ENCODE measurements at regions not wholly inside any gene's neighbourhood (a gene's known extent, or its start where the extent isn't known, plus 50 kb on each side); places are given as distances from the start of the nearest gene placed in this dataset.

DNA sequence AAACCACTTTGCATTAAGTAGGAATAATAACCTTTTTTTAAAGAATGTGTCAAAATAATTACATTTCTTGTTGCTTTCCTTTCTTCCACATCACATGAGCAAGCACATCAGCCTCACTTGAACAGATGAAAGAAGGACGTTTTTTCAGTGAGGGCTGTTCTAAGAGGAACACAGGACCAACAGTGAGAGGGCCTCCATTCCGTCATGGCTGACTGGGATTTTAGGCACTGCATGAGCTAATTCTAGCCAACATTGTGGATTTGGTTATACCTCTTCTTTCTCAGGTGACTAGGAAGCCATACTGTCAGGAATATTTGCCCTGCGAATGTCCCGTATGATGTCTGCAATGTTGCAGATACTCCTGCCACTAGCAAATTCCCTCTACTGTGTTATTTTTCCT lies 87.6 kb downstream of the LINC00237 start:
- Histone ChIP-seq H3K9ac (ENCODE audit: low read length) (no peak overlapping the region), H3K4me2 (ENCODE audit: low read length) (no peak overlapping the region), H3K79me2 (replicated peaks; ENCODE audit: insufficient read depth, low read length) (no peaks in the 10 kb centered on the region), H3K9me2 (ENCODE audit: insufficient read depth, low read length) (no peaks in the 10 kb centered on the region), H3K9me3 (ENCODE audit: low read length) (no peaks in the 10 kb centered on the region), H3K4me3 (ENCODE audit: low read length) (no peak overlapping the region), H3F3A (ENCODE audit: insufficient read depth, low read length, poor library complexity, severe bottlenecking) (no peaks in the 10 kb centered on the region), H3K27ac (ENCODE audit: low read length) (no peak overlapping the region), H2AFZ (ENCODE audit: low read depth, low read length) (no peak overlapping the region), H3K27me3 (ENCODE audit: insufficient read depth, low read depth, low read length) (no peaks in the 10 kb centered on the region), H4K20me1 (ENCODE audit: insufficient read depth) (no peaks in the 10 kb centered on the region), H3K36me3 (ENCODE audit: insufficient read depth, low read length) (no peaks in the 10 kb centered on the region)
- TF ChIP-seq, protein P1, sequence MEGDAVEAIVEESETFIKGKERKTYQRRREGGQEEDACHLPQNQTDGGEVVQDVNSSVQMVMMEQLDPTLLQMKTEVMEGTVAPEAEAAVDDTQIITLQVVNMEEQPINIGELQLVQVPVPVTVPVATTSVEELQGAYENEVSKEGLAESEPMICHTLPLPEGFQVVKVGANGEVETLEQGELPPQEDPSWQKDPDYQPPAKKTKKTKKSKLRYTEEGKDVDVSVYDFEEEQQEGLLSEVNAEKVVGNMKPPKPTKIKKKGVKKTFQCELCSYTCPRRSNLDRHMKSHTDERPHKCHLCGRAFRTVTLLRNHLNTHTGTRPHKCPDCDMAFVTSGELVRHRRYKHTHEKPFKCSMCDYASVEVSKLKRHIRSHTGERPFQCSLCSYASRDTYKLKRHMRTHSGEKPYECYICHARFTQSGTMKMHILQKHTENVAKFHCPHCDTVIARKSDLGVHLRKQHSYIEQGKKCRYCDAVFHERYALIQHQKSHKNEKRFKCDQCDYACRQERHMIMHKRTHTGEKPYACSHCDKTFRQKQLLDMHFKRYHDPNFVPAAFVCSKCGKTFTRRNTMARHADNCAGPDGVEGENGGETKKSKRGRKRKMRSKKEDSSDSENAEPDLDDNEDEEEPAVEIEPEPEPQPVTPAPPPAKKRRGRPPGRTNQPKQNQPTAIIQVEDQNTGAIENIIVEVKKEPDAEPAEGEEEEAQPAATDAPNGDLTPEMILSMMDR (IDR thresholded peaks at IDR 0.05; ENCODE audit: poor library complexity, severe bottlenecking): no peak
- TF ChIP-seq POLR2AphosphoS5 (IDR thresholded peaks at IDR 0.05): no peak
- TF ChIP-seq RAD21 (conservative IDR thresholded peaks at IDR 0.05): no peak
- no peak for TF ChIP-seq MXI1 (conservative IDR thresholded peaks at IDR 0.05; ENCODE audit: poor library complexity, severe bottlenecking)
- TF ChIP-seq EP300 (conservative IDR thresholded peaks at IDR 0.05; ENCODE audit: poor library complexity, severe bottlenecking): no peak
- no peak for TF ChIP-seq SMC3 (conservative IDR thresholded peaks at IDR 0.05; ENCODE audit: poor library complexity)
- TF ChIP-seq, protein P2, sequence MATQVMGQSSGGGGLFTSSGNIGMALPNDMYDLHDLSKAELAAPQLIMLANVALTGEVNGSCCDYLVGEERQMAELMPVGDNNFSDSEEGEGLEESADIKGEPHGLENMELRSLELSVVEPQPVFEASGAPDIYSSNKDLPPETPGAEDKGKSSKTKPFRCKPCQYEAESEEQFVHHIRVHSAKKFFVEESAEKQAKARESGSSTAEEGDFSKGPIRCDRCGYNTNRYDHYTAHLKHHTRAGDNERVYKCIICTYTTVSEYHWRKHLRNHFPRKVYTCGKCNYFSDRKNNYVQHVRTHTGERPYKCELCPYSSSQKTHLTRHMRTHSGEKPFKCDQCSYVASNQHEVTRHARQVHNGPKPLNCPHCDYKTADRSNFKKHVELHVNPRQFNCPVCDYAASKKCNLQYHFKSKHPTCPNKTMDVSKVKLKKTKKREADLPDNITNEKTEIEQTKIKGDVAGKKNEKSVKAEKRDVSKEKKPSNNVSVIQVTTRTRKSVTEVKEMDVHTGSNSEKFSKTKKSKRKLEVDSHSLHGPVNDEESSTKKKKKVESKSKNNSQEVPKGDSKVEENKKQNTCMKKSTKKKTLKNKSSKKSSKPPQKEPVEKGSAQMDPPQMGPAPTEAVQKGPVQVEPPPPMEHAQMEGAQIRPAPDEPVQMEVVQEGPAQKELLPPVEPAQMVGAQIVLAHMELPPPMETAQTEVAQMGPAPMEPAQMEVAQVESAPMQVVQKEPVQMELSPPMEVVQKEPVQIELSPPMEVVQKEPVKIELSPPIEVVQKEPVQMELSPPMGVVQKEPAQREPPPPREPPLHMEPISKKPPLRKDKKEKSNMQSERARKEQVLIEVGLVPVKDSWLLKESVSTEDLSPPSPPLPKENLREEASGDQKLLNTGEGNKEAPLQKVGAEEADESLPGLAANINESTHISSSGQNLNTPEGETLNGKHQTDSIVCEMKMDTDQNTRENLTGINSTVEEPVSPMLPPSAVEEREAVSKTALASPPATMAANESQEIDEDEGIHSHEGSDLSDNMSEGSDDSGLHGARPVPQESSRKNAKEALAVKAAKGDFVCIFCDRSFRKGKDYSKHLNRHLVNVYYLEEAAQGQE (IDR thresholded peaks at IDR 0.05; ENCODE audit: borderline replicate concordance): no peak
- no peak for TF ChIP-seq EZH2 (IDR thresholded peaks at IDR 0.05; ENCODE audit: borderline replicate concordance, insufficient read depth, low read length, poor library complexity, severe bottlenecking)
- no peak for TF ChIP-seq TAF1 (IDR thresholded peaks at IDR 0.05; ENCODE audit: low read depth)

DNA sequence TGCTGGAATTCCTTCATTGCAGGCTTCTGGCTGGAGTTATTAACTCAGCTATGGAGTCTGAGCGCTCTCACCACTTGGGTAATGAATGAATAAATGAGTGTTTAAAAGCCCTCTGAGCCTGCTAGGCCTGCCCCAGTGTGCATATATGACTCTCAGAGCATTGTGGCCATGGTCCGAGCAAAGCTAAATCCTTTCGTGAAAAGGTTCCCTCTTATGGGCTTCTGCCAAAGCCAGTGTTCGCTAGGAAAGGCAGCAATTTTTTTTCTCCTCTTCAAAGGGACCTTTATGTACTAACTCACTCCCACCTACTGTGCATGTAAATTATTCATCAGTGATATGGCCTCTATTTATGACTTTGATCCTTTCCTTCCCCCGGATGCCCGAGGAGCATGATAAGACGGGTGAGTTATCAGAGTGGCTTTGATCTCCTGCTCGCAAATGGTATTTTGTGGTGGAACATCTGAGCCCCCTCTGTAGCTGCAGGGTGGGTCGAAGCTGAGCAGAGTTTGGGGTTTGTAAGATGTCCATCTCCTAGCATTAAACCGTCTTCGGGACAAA lies 88.6 kb downstream of the LINC00237 start:
- Histone ChIP-seq H2AFZ (ENCODE audit: low read depth, low read length) (no peak overlapping the region), H3K79me2 (replicated peaks; ENCODE audit: insufficient read depth, low read length) (no peaks in the 10 kb centered on the region), H3K4me3 (ENCODE audit: low read length) (no peak overlapping the region), H3K9me2 (ENCODE audit: insufficient read depth, low read length) (no peaks in the 10 kb centered on the region), H3K27me3 (ENCODE audit: insufficient read depth, low read depth, low read length) (no peaks in the 10 kb centered on the region), H3K9ac (ENCODE audit: low read length) (no peak overlapping the region), H3K36me3 (ENCODE audit: insufficient read depth, low read length) (no peaks in the 10 kb centered on the region), H3K9me3 (ENCODE audit: low read length) (no peaks in the 10 kb centered on the region), H3F3A (ENCODE audit: insufficient read depth, low read length, poor library complexity, severe bottlenecking) (no peaks in the 10 kb centered on the region), H3K27ac (ENCODE audit: low read length) (no peak overlapping the region), H3K4me2 (ENCODE audit: low read length) (no peak overlapping the region), H4K20me1 (ENCODE audit: insufficient read depth) (no peaks in the 10 kb centered on the region)
- no peak for TF ChIP-seq MXI1 (conservative IDR thresholded peaks at IDR 0.05; ENCODE audit: poor library complexity, severe bottlenecking)
- TF ChIP-seq SMC3 (conservative IDR thresholded peaks at IDR 0.05; ENCODE audit: poor library complexity): no peak
- TF ChIP-seq, protein P1 (IDR thresholded peaks at IDR 0.05; ENCODE audit: poor library complexity, severe bottlenecking): no peak
- TF ChIP-seq EP300 (conservative IDR thresholded peaks at IDR 0.05; ENCODE audit: poor library complexity, severe bottlenecking): no peak
- no peak for TF ChIP-seq POLR2AphosphoS5 (IDR thresholded peaks at IDR 0.05)
- no peak for TF ChIP-seq EZH2 (IDR thresholded peaks at IDR 0.05; ENCODE audit: borderline replicate concordance, insufficient read depth, low read length, poor library complexity, severe bottlenecking)
- TF ChIP-seq RAD21 (conservative IDR thresholded peaks at IDR 0.05): no peak
- TF ChIP-seq, protein P2 (IDR thresholded peaks at IDR 0.05; ENCODE audit: borderline replicate concordance): no peak
- TF ChIP-seq TAF1 (IDR thresholded peaks at IDR 0.05; ENCODE audit: low read depth): no peak
